PC-9 (cell line): ENCODE measurements at regions not wholly inside any gene's neighbourhood (a gene's known extent, or its start where the extent isn't known, plus 50 kb on each side); places are given as distances from the start of the nearest gene placed in this dataset.

ENCODE experiments used
- CTCF ChIP-seq: fragments of 200-600 bp; sonication (generic); conservative IDR thresholded peaks from 2 replicates; pipeline ENCODE4 v1.6.1; 2017; ENCODE audit warnings: mixed run types, antibody characterized with exemption, mild to moderate bottlenecking, moderate library complexity
- EZH2 ChIP-seq: fragments of 200-600 bp; sonication (generic); IDR thresholded peaks from 2 replicates; pipeline ENCODE4 v1.8.0; 2017; ENCODE audit warnings: antibody characterized with exemption, low read depth

- no peak for TF ChIP-seq CTCF
- no peak for TF ChIP-seq EZH2
These were observed 275.8 kb upstream of the TSHZ3 start for GRCh38 chr19:31625056-31625455.
